A549 (cell line): ENCODE measurements at regions not wholly inside any gene's neighbourhood (a gene's known extent, or its start where the extent isn't known, plus 50 kb on each side); places are given as distances from the start of the nearest gene placed in this dataset.

ENCODE experiments used
- ATAC-seq, 2 experiments: fragments of 200-7000 bp in 1 of 2; fragments of >200 bp in 1 of 2; cut with Nextera tagmentation in 1 of 2; cut with Tn5 transposase in 1 of 2; 3 replicates each; pipeline versions ENCODE4 v1.8.0 to v1.9.1; 2018 to 2020; ENCODE audit warnings: mild to moderate bottlenecking in 1 of 2, moderate library complexity in 1 of 2
- CTCF ChIA-PET: fragments of 300-600 bp; sonication (Branson Sonifier 250); formaldehyde crosslinking; extraction: SDS; loops from one replicate; lab custom pipeline; 2021; ENCODE audit warnings: antibody characterized with exemption, inconsistent platforms; lab: Yijun Ruan, JAX
- POLR2A ChIA-PET: fragments of 350-600 bp; formaldehyde crosslinking; extraction: SDS; loops from one replicate; lab custom pipeline; 2021; ENCODE audit warnings: antibody characterized with exemption, inconsistent platforms; lab: Yijun Ruan, JAX
- DNase-seq, 2 experiments: peaks; one replicate each; pipeline versions ENCODE4 v3.0.0 to v3.0.0-alpha.2; 2011 to 2016; ENCODE audit warnings: low read depth in 1 of 2, low spot score in 1 of 2
- FAIRE-seq: peaks from 2 replicates; lab custom pipeline; 2011; peaks lifted over from hg19 to GRCh38; lab: Jason Lieb, UNC
- H3K27ac ChIP-seq, 2 experiments: fragments of >200 bp; sonication (Bioruptor Twin); formaldehyde crosslinking; 3 replicates each; pipeline ENCODE4 v1.5.1; 2016 to 2017
- H3K4me1 ChIP-seq: fragments of >200 bp; sonication (Bioruptor Twin); formaldehyde crosslinking; 3 replicates; pipeline ENCODE4 v1.6.1; 2016
- H3K4me2 ChIP-seq: fragments of >200 bp; sonication (Bioruptor Twin); formaldehyde crosslinking; 3 replicates; pipeline ENCODE4 v1.6.1; 2016
- H3K4me3 ChIP-seq: fragments of >200 bp; sonication (Bioruptor Twin); formaldehyde crosslinking; 3 replicates; pipeline ENCODE4 v1.5.1; 2016
- H3K9me3 ChIP-seq: fragments of >200 bp; sonication (Bioruptor Twin); formaldehyde crosslinking; 3 replicates; pipeline ENCODE4 v1.6.1; 2016
- ATOH8 ChIP-seq: fragments of 250-450 bp; sonication (Bioruptor Pico); IDR thresholded peaks from 2 replicates; pipeline ENCODE4 v1.5.0; 2020; ENCODE audit warnings: low read depth, mild to moderate bottlenecking, moderate library complexity
- BHLHE40 ChIP-seq: IDR thresholded peaks from 2 replicates; pipeline ENCODE4 v1.6.1; 2012; ENCODE audit warnings: low read depth, low read length, inconsistent platforms
- CEBPB ChIP-seq, 2 experiments: fragments of >200 bp in 1 of 2; sonication (Bioruptor Twin) in 1 of 2; formaldehyde crosslinking in 1 of 2; IDR thresholded peaks; 2 replicates each; pipeline ENCODE4 v1.6.1; 2012 to 2016
- CTCF ChIP-seq: fragments of >200 bp; sonication (Bioruptor Twin); formaldehyde crosslinking; IDR thresholded peaks from 3 replicates; pipeline ENCODE4 v1.5.1; 2016
- EHF ChIP-seq: fragments of 250-450 bp; sonication (Bioruptor Pico); IDR thresholded peaks from 2 replicates; pipeline ENCODE4 v1.5.0; 2020; ENCODE audit warnings: mild to moderate bottlenecking
- FOXS1 ChIP-seq: fragments of 250-450 bp; sonication (Bioruptor Pico); IDR thresholded peaks from 2 replicates; pipeline ENCODE4 v1.5.0; 2020; ENCODE audit warnings: mild to moderate bottlenecking, moderate library complexity
- HDAC2 ChIP-seq: fragments of 200-600 bp; sonication (generic); IDR thresholded peaks from 2 replicates; pipeline ENCODE4 v1.6.1; 2016
- HOXB5 ChIP-seq: fragments of 250-450 bp; sonication (Bioruptor Pico); IDR thresholded peaks from 2 replicates; pipeline ENCODE4 v1.5.0; 2020; ENCODE audit warnings: mild to moderate bottlenecking, moderate library complexity
- MAZ ChIP-seq: fragments of 150-350 bp; IDR thresholded peaks from 2 replicates; pipeline ENCODE4 v1.6.1; 2014; ENCODE audit warnings: antibody characterized with exemption, low read depth, low read length, borderline replicate concordance
- NPAS2 ChIP-seq: fragments of 250-450 bp; sonication (Bioruptor Pico); IDR thresholded peaks from 2 replicates; pipeline ENCODE4 v1.8.0; 2022; ENCODE audit warnings: mild to moderate bottlenecking, moderate library complexity, borderline replicate concordance
- POLR2AphosphoS2 ChIP-seq: conservative IDR thresholded peaks from 2 replicates; pipeline ENCODE4 v1.6.1; 2012; ENCODE audit warnings: low read length, improper control_type of control experiment, inconsistent platforms
- RARB ChIP-seq: fragments of 250-450 bp; sonication (Bioruptor Pico); IDR thresholded peaks from 2 replicates; pipeline ENCODE4 v1.8.0; 2021; ENCODE audit warnings: mild to moderate bottlenecking, moderate library complexity
- REST ChIP-seq: fragments of 200-600 bp; sonication (generic); IDR thresholded peaks from 2 replicates; pipeline ENCODE4 v1.6.1; 2016; ENCODE audit warnings: antibody characterized with exemption, mild to moderate bottlenecking, moderate library complexity
- ZNF302 ChIP-seq: fragments of 250-450 bp; sonication (Bioruptor Pico); IDR thresholded peaks from 2 replicates; pipeline ENCODE4 v1.9.0; 2021; ENCODE audit warnings: inconsistent platforms, mild to moderate bottlenecking, moderate library complexity
- WGBS: methylation state at CpG from one replicate; pipeline ENCODE4 v1.1.6; 2017; ENCODE audit errors: missing lambda C conversion rate; 5-methylcytosine and 5-hydroxymethylcytosine counted together
- TF ChIP-seq, protein P1 (sequence below): fragments of >200 bp; sonication (Bioruptor Twin); formaldehyde crosslinking; IDR thresholded peaks from 3 replicates; pipeline ENCODE4 v1.6.1; 2016
- TF ChIP-seq, protein P2 (sequence below): fragments of >200 bp; sonication (Bioruptor Twin); formaldehyde crosslinking; IDR thresholded peaks from 2 replicates; pipeline ENCODE4 v1.6.1; 2016

DNA sequence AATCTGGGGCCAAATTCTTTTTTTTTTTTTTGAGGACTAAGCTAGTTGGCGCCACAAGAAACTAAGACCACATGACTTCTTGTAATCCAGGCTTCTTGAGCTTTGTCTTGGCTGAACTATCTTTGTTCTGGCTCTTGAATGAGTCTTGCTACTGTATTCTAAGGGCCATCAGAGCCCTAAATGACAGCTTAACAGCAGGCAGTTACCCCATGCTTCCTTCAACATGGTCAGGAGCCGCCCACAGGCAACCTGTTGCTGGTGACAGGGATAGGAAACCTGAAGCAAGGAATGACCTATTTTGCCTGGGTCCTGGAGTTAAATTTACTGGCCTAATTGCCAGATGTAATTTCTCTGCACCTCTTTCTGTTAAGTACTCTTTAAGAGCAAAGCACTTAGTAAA is 188.2 kb upstream of the PLXNA2 start:
- 0% methylated on average over 2 of the region's 2 CpGs for WGBS
- H3K27ac ChIP-seq, result no peak overlapping the region

GRCh38 chr1:208433086-208433485 is 188.9 kb upstream of the PLXNA2 start:
- DNase-seq (no peak), ATAC-seq (no peak)
- WGBS, result 0% methylated on average over 1 of the region's 1 CpG

More for the DNA sequence above, 188.2 kb upstream of the PLXNA2 start:
- H3K4me2 ChIP-seq, result no peak overlapping the region
- ChIA-PET POLR2A (no interaction called here), CTCF (interaction anchor here (1.6 kb wide), 1 partner anchor 1003 kb away, joined by 4 read pairs; no protein-coding TSS in a partner anchor)
- no peaks in the 10 kb centered on the region for H3K9me3 ChIP-seq
- TF ChIP-seq, protein P1, sequence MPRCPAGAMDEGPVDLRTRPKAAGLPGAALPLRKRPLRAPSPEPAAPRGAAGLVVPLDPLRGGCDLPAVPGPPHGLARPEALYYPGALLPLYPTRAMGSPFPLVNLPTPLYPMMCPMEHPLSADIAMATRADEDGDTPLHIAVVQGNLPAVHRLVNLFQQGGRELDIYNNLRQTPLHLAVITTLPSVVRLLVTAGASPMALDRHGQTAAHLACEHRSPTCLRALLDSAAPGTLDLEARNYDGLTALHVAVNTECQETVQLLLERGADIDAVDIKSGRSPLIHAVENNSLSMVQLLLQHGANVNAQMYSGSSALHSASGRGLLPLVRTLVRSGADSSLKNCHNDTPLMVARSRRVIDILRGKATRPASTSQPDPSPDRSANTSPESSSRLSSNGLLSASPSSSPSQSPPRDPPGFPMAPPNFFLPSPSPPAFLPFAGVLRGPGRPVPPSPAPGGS, result no peak
- TF ChIP-seq, protein P2, sequence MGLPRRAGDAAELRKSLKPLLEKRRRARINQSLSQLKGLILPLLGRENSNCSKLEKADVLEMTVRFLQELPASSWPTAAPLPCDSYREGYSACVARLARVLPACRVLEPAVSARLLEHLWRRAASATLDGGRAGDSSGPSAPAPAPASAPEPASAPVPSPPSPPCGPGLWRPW, result no peak
- TF ChIP-seq HDAC2, result no peak
- TF ChIP-seq, all 56 proteins: peak for 0
- no peak overlapping the region for H3K4me3 ChIP-seq
- DNase-seq, result no peak
- FAIRE-seq, result no peak
- H3K4me1 ChIP-seq, result no peaks in the 10 kb centered on the region
- no peak for ATAC-seq

More at GRCh38 chr1:208433086-208433485, 188.9 kb upstream of the PLXNA2 start:
- TF ChIP-seq HOXB5 (CRISPR knock-in tag), result no peak
- no peak for TF ChIP-seq ZNF302 (CRISPR knock-in tag)
- no peak for TF ChIP-seq ATOH8 (CRISPR knock-in tag)
- no peak for TF ChIP-seq FOXS1 (CRISPR knock-in tag)
- no peak for TF ChIP-seq REST
- TF ChIP-seq CEBPB (IDR thresholded peaks at IDR 0.05), result no peak
- no peak for TF ChIP-seq NPAS2 (CRISPR knock-in tag)
- no peak for TF ChIP-seq EHF (CRISPR knock-in tag)
- TF ChIP-seq POLR2AphosphoS2, result no peak
- TF ChIP-seq RARB (CRISPR knock-in tag), result no peak
- no peak for TF ChIP-seq MAZ
- TF ChIP-seq CTCF, result no peak
- no peak for TF ChIP-seq BHLHE40
- Histone ChIP-seq H3K4me1 (no peaks in the 10 kb centered on the region), H3K27ac (no peak overlapping the region), H3K4me2 (no peak overlapping the region), H3K4me3 (no peak overlapping the region), H3K9me3 (no peaks in the 10 kb centered on the region)
- no peak for FAIRE-seq
- ChIA-PET POLR2A (no interaction called here), CTCF (interaction anchor here (1.6 kb wide), 1 partner anchor 1002 kb away, joined by 4 read pairs; no protein-coding TSS in a partner anchor)
